ENCODE measurements at regions not wholly inside any gene's neighbourhood (a gene's known extent, or its start where the extent isn't known, plus 50 kb on each side); places are given as distances from the start of the nearest gene placed in this dataset.

GRCh38 chr2:16134436-16135165 lies 194.3 kb downstream of the MYCN start:
- no peak for DNase-seq (ENCODE audit: low read depth in 4 of 4, low spot score in 3 of 4)

GRCh38 chr2:16130906-16131400 lies 190.6 kb downstream of the MYCN start:
- no peak for DNase-seq (ENCODE audit: low read depth in 4 of 4, low spot score in 3 of 4)

DNA sequence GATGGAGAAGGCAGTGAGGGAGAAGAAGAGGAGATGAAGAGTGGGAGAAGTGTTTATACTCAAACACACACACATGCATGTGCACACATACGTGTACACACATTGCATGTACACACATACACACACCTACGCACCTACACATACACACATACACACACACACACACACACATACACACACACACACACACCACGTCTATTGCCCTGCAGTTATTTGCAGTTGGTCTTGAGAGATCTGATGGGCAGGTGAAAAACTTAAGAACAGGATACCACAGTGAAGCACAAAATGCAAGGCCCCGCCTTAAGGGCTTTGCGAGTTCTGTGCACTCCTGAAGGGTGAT lies 190.2 kb downstream of the MYCN start:
- no peak for DNase-seq (ENCODE audit: low read depth in 4 of 4, low spot score in 3 of 4)

- DNase-seq (ENCODE audit: low read depth in 4 of 4, low spot score in 3 of 4): no peak
Observed at GRCh38 chr2:16129716-16130540, 189.6 kb downstream of the MYCN start.

GRCh38 chr2:16128746-16129610 lies 188.6 kb downstream of the MYCN start:
- no peak for DNase-seq (ENCODE audit: low read depth in 4 of 4, low spot score in 3 of 4)

DNA sequence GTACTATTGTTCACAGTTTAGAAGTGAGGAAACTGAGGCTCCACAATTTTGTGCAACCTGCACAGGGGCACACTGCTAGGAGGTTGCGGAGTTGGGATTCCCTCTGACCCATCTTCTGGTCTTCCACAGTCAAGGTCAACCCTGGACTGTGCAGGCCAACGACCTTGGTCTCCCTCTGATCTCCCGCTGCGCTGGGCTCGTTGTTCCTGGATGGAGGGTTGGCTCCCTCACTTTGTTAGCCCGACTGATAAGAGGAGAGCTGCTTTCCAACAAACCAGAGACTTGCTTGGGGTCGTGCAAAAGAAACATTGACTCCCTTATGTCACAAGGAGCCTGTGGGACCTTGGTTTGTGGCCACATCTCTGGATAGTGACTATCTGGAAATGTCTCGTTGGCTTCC lies 187.6 kb downstream of the MYCN start:
- DNase-seq (ENCODE audit: low read depth in 4 of 4, low spot score in 3 of 4): no peak

GRCh38 chr2:16127276-16127940 lies 187.1 kb downstream of the MYCN start:
- no peak for DNase-seq (ENCODE audit: low read depth in 4 of 4, low spot score in 3 of 4)

- DNase-seq (ENCODE audit: low read depth in 4 of 4, low spot score in 3 of 4): no peak
Observed at GRCh38 chr2:16126517-16127275, 186.3 kb downstream of the MYCN start.

DNA sequence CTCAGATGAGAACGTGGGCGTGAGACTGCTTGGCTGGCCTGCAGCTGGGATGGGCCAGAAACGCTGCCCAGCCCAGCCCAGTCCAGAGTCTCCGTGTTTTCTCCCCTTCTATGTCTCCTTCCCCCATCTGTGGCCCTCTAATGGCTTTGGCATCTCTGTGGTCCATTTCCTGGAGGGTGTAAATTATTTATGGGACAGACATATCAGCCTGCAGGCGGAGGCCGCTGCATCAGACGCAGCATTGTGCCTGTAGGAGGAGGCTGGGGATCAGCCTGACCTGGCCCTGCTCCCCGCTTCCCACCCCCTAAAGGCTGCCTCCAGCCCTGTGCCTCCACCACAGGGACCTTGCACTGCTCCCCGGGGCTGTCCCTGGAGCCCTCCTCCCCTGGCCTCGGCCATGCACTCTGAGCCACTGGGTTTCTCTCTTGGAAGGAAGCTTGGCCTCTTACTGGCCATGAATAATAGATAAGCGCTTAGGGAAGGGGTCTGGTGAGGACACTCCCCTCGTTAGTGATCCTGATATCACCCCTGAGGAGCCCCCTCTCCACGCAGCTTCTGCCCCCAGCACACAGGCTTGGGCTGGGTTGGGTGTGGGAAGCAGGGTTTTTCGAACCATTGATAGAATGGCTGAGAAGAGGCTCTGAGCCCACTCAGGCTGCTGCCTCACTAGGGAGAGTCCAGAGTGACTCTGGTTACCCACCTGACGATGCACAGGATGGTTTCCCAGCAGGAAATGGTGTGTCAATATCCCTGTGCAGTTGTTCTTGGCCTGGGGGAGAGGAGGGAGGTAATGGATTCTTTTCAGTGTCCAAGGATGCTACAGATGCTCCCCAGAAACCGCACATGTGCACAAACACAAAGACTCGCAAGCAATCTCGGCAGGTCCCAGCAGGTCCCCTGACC lies 185.5 kb downstream of the MYCN start:
- DNase-seq (ENCODE audit: low read depth in 4 of 4, low spot score in 3 of 4): no peak

DNA sequence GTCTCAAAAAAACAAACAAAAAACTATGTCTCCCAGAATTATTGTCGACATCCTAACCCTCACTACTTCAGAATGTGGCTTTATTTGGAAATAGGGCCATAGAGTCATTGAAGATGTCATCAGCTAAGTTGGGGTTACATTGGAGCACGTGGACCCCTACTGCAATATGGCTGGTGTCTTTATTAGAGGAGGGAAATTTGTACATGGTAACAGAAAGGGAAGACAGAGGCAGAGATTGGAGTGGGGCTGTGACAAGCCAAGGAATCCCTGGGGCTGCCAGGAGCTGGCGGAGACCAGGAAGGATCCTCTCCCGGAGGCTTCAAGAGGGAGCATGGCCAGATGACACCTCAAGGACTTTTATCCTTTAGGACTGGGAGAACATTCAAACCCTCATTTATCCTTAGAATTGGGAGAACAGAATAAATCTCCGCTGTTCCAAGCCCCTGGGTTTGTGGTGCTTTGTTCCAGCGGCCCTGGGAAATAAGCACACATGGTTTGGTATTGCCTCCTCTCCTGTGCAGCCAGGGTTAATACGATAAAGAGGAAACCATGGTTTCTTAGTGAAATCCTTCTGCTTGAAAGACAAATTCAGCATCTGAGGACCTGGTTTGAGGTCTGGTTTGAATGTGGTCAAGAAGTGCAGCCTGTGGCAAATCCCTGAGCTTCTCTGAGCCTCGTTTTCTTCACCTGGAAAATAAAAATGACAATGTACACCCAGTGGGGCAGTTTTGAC lies 184.7 kb downstream of the MYCN start:
- DNase-seq (ENCODE audit: low read depth in 4 of 4, low spot score in 3 of 4): no peak

DNA sequence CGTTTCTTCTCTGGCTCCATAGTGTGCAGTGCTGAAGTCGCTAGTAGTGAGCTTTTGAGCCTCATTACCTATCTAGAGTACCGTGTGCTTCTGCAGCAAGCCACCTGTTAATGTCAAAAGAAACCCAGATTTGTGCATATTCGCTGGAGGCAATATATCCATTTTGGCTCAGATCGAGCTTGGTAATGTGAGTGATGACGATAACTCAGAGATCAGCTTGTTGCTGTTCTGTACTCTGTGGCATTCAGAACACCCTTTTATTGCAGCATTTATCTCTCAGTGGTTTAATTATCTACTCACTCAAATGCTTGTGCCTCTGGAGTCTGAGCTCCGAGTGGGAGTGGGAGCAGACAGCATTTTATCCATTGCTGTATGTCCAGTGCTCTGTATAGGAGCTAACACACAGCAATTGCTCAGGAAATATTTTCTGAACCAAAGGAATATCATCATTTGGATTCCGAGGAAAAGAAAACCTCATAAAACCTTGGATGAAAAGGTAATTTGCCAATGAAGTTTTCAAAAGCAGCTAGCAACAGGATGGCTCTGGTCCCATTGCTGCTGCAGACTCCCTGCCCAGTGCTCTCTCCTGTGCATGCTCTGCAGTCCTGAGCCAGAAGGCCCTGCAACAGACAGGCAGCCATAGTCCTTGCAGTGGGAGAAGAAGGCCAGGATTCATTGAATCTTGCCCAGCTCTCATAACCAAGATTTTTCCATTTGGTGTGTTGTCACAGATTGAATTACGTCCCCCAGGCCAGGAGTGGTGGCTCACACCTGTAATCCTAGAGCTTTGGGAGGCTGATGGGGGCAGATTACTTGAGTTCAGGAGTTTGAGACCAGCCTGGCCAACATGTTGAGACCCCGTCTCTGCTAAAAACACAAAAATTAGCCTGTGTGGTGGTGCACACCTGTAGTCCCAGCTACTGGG lies 183.8 kb downstream of the MYCN start:
- DNase-seq (ENCODE audit: low read depth in 4 of 4, low spot score in 3 of 4): no peak

DNA sequence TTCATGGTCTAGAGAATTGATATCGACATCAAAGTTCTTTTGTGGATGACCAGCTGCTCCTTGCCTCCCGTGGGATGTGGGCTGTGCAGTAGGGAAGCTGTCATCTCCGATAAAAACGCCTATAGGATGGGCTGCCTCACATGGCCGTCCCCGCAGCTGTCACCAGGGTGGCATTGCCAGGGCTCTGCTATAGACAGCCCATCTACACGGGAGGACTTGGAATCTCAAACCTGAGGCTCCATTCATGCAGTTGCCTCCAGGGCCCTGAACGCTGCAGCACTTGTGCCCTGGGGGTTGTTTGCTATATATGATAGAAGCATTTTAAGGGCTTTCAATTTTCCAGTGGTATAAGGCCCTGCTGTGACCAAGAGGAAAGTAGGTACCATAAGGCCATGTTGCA lies 183.1 kb downstream of the MYCN start:
- DNase-seq (ENCODE audit: low read depth in 4 of 4, low spot score in 3 of 4): no peak

- no peak for DNase-seq (ENCODE audit: low read depth in 4 of 4, low spot score in 3 of 4)
Observed at GRCh38 chr2:16122556-16122955, 182.2 kb downstream of the MYCN start.

GRCh38 chr2:16121986-16122390 lies 181.6 kb downstream of the MYCN start:
- no peak for DNase-seq (ENCODE audit: low read depth in 4 of 4, low spot score in 3 of 4)

DNA sequence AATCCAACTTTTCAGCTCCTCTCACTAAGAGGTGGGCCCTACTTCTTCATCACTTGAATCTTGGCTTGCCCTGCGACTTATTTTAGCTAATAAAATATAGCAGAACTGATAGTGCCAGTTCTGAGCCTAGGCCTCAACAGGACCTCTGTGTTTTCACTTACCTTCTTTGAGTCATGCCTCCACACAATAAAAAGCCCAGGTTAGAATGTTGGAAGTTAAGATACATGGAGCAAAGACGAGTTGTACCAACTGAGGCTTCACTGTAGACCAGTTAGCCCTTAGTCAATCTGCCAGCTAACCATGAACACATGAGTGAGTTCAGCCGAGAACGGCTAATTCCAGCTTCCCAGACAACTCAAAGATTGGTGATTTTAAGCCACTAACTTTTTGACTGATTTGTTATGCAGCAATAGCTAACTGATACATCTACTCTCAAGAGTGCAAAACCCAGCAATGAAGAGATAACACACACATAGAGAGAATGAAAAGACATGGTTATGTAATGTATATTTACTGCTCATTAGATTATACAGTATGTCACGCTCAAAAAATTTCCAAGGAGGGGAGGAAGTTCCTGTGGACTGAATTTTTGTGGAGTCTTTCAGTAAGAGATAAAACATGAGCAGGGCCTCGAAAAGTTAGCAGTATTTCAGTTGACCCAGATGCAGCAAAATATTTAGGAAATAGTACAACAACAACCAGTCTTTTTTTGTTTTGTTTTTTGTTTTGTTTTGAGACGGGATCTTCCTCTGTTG lies 181.1 kb downstream of the MYCN start:
- no peak for DNase-seq (ENCODE audit: low read depth in 4 of 4, low spot score in 3 of 4)

DNA sequence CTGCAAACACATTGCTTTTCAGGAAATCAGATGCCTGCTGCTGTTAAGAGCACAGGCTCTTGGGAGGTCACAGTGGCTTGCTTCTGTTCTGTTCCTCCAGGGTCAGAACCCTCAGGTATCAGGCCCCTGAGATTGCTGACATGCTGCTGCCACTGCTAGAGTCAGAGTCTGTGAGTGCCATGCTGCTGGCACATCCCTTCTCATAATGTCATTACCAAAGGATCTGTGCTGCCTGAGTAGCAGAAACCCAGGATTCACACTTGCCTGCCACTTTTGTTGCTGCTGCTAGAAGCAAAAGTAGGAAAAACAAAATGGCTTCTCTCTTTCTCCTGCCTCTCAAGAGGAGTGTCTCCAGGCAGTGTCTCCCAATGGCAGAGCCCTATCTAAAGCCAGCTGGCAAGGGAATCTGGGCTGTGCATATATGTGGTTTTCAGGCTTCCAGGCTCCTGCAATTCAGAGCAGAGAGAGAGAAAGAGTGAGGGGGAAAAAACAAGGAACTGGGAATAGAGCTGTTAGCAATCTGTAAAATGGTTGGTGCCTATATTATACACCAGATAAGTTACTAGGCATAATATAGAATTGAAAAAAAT lies 180.3 kb downstream of the MYCN start:
- DNase-seq (ENCODE audit: low read depth in 4 of 4, low spot score in 3 of 4): no peak
